ENCODE measurements at regions not wholly inside any gene's neighbourhood (a gene's known extent, or its start where the extent isn't known, plus 50 kb on each side); places are given as distances from the start of the nearest gene placed in this dataset.

GRCh38 chr2:139872032-139872431 is 1091.8 kb upstream of the NXPH2 start:
- H2AFZ ChIP-seq (ENCODE audit: low read depth), result no peak overlapping the region
- 70% methylated on average over 8 of the region's 8 CpGs for WGBS (ENCODE audit: low lambda C conversion rate)

More at GRCh38 chr2:139872032-139872431, 1091.8 kb upstream of the NXPH2 start:
- Histone ChIP-seq H3K4me1 (ENCODE audit: control insufficient read depth in 1 of 2, insufficient read depth in 2 of 2, low read depth in 1 of 2, low read length in 1 of 2) (no peaks in the 10 kb centered on the region), H3K4me2 (no peak overlapping the region), H3K79me2 (ENCODE audit: insufficient read depth) (no peaks in the 10 kb centered on the region), H3K36me3 (replicated peaks in 1 of 2; ENCODE audit: control insufficient read depth in 1 of 2, insufficient read depth in 2 of 2, low read length in 1 of 2) (no peaks in the 10 kb centered on the region), H3K27me3 (ENCODE audit: insufficient read depth) (no peaks in the 10 kb centered on the region), H3F3A (replicated peaks; ENCODE audit: insufficient read depth) (no peaks in the 10 kb centered on the region), H4K20me1 (ENCODE audit: insufficient read depth) (no peaks in the 10 kb centered on the region), H3K9me2 (no peaks in the 10 kb centered on the region), H3K4me3 (ENCODE audit: low read depth in 2 of 2, low read length in 1 of 2) (no peak overlapping the region), H3K9me3 (no peaks in the 10 kb centered on the region), H3K27ac (ENCODE audit: low read depth in 2 of 2, low read length in 1 of 2) (no peak overlapping the region), H3K9ac (no peak overlapping the region)
- no peak for DNase-seq
- TF ChIP-seq NRF1 (IDR thresholded peaks at IDR 0.05; ENCODE audit: low read depth, low read length), result no peak
- TF ChIP-seq MEF2A (IDR thresholded peaks at IDR 0.05; ENCODE audit: borderline replicate concordance, low read depth), result no peak
- TF ChIP-seq SMC3 (IDR thresholded peaks at IDR 0.05; ENCODE audit: low read depth, low read length), result no peak
- TF ChIP-seq TCF12 (IDR thresholded peaks at IDR 0.05), result no peak
- no peak for TF ChIP-seq FOXM1 (IDR thresholded peaks at IDR 0.05; ENCODE audit: low read depth)
- TF ChIP-seq SIN3A (IDR thresholded peaks at IDR 0.05; ENCODE audit: borderline replicate concordance, low read depth, low read length), result no peak
- TF ChIP-seq PBX3 (IDR thresholded peaks at IDR 0.05), result no peak
- TF ChIP-seq EP300 (IDR thresholded peaks at IDR 0.05; ENCODE audit: borderline replicate concordance in 1 of 2, low read depth in 1 of 2, low read length in 1 of 2), result no peak
- TF ChIP-seq MXI1 (IDR thresholded peaks at IDR 0.05; ENCODE audit: low read depth, low read length), result no peak
- no peak for TF ChIP-seq USF2 (IDR thresholded peaks at IDR 0.05; ENCODE audit: borderline replicate concordance, low read depth, low read length)
- no peak for TF ChIP-seq FOXJ3 (CRISPR knock-in tag; IDR thresholded peaks at IDR 0.05)
- TF ChIP-seq YY1 (IDR thresholded peaks at IDR 0.05; ENCODE audit: low read depth), result no peak
- no peak for TF ChIP-seq IRF3 (IDR thresholded peaks at IDR 0.05; ENCODE audit: low read depth, low read length)
- no peak for TF ChIP-seq TEAD4 (IDR thresholded peaks at IDR 0.05; ENCODE audit: borderline replicate concordance, insufficient read depth)
- no peak for TF ChIP-seq JUND (IDR thresholded peaks at IDR 0.05)
- no peak for TF ChIP-seq MAX (IDR thresholded peaks at IDR 0.05; ENCODE audit: low read depth)
- TF ChIP-seq USF1 (IDR thresholded peaks at IDR 0.05; ENCODE audit: borderline replicate concordance, low read depth), result no peak
- TF ChIP-seq RCOR1 (IDR thresholded peaks at IDR 0.05; ENCODE audit: low read length), result no peak
- no peak for TF ChIP-seq NFIC (IDR thresholded peaks at IDR 0.05; ENCODE audit: borderline replicate concordance)
- POLR2A ChIA-PET, result no interaction called here
- CTCF ChIA-PET, result interaction anchor here (0.6 kb wide), 1 partner anchor 34 kb away, joined by 3 read pairs; no protein-coding TSS in a partner anchor

All from SK-N-SH (cell line).